IgD-negative memory B cell (primary cell): ENCODE measurements at regions not wholly inside any gene's neighbourhood (a gene's known extent, or its start where the extent isn't known, plus 50 kb on each side); places are given as distances from the start of the nearest gene placed in this dataset.
"Not testable (repeated sequence)": the region's sequence is repeated elsewhere in the genome, so short reads cannot be mapped to it uniquely, and the experiment has no call there.

Experiments
- H3K27ac Mint-ChIP-seq, 3 donors: one replicate each; pipeline ENCODE4 v1.8.0; 2020 to 2022; ENCODE audit warnings: mild to moderate bottlenecking in 3 of 3, mixed read lengths in 3 of 3, moderate library complexity in 1 of 3
- H3K27me3 Mint-ChIP-seq: one replicate; pipeline ENCODE4 v1.8.0; 2021; ENCODE audit warnings: mixed read lengths
- H3K36me3 Mint-ChIP-seq: one replicate; pipeline ENCODE4 v1.8.0; 2020; ENCODE audit warnings: mild to moderate bottlenecking, mixed read lengths
- H3K4me1 Mint-ChIP-seq, 3 donors: one replicate each; pipeline ENCODE4 v1.8.0; 2020 to 2022; ENCODE audit warnings: mixed read lengths in 3 of 3, mild to moderate bottlenecking in 1 of 3
- H3K4me3 Mint-ChIP-seq, 4 donors: one replicate each; pipeline ENCODE4 v1.8.0; 2020 to 2022; ENCODE audit warnings: mild to moderate bottlenecking in 4 of 4, mixed read lengths in 4 of 4, moderate library complexity in 3 of 4
- H3K9me3 Mint-ChIP-seq, 3 donors: one replicate each; pipeline ENCODE4 v1.8.0; 2020 to 2021; ENCODE audit warnings: mixed read lengths in 3 of 3, mild to moderate bottlenecking in 1 of 3

DNA sequence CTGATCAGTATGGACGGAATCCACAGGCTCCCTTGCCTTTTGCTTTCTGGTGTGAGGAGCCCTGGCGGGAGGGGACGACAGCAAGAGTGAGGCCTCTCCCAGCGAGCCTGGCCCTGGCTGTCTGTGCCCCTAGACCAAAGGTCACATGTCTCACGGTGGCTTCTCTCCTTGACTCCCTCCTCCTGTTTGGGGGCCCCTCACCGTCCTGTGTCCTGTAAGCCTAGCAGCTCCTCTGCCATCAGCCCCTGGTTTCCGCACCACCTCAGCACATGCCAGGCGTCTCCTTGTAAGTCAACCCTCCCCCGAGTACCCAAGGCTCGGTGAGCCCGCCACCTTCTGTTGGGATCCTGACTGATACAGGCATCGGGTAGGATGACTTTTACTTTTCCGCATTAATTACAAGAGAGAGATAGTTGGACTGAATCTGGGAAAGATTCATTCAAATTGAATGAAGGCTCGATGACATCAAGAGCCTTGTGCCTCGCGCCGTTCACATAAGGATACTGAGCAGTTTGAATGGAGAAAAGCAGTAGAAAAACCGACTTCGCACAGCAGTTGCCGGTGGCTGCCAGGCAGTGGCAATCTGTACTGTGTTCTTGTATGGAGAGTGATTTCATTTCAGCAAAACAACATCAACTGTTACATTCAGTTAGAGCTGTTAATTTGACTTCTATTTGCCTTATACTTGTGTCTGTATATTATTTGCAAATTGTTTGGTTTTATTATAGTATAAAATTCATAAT, 119.8 kb downstream of the XRCC2 start:
- no peaks in the 10 kb centered on the region for H3K9me3 Mint-ChIP-seq
- no peaks in the 10 kb centered on the region for H3K36me3 Mint-ChIP-seq
- no peak overlapping the region for H3K4me3 Mint-ChIP-seq
- H3K4me1 Mint-ChIP-seq = no peaks in the 10 kb centered on the region
- no peaks in the 10 kb centered on the region for H3K27me3 Mint-ChIP-seq
- H3K27ac Mint-ChIP-seq = no peak overlapping the region

DNA sequence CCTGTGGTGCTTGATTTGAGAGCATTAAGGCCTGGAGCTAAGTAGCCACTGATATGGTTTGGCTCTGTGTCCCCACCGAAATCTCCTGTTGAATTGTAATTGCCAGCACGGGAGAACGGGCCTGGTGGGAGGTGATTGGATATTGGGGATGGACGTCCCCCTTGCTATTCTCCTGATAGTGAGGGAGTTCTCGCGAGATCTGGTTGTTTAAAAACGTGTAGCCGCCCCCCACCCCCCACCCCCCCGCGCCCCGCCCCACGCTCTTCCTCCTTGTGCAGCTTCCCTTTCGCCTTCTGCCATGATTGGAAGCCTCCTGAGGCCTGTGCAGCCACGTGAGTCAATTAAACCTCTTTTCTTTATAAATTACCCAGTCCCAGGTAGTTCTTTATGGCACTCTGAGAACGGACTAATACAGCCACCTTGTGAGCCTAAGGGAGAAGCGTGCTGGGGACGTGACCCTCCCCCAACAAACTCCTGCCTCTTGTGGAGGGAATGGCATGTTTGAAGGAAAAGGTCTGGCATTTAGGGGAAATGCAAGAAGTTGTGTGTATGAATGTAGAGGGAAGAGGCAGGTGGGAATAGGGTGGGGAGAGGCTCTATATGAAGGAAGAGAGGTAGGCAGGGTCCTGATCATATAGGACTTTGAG, 118.0 kb upstream of the KMT2C start:
- H3K27ac Mint-ChIP-seq = no peak overlapping the region
- H3K9me3 Mint-ChIP-seq = no peaks in the 10 kb centered on the region
- H3K4me1 Mint-ChIP-seq = no peaks in the 10 kb centered on the region
- H3K4me3 Mint-ChIP-seq = no peak overlapping the region
- H3K27me3 Mint-ChIP-seq = no peaks in the 10 kb centered on the region
- no peaks in the 10 kb centered on the region for H3K36me3 Mint-ChIP-seq

DNA sequence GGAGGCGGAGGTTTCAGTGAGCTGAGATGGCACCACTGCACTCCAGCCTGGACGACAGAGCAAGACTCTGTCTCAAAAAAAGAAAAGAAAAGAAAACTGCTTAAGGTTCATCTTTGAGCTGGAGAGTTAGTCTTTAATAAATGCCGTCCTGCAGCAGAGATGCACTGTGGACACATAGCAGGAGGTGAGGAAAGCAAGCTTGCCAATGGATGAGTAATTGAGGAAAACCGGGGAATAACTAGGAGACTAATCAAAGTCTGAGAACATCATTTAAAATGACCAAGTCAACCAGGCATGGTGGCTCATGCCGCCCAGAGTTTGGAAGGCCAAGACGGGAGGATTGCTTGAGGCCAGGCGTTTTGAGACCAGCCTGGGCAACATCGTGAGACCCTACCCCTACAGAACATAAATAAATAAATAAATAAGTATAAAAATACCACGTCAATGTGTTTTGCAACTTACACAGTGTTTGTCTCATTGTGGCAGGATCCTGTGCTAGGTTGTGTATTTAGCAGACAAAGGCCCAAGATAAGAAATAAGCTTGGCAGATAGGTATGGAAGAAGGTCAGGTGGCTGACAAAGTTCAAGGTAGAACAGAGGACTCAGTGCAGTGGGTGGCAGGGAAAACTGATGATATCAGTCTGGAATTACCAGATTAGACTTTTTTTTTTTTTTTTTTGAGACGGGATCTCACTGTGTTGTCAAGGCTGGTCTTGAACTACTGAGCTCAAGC, 115.7 kb upstream of the KMT2C start:
- Mint-ChIP-seq H3K27ac (peak overlapping the region in 1 of 3 donors; percentile 57), H3K4me1 (no peaks in the 10 kb centered on the region), H3K36me3 (no peaks in the 10 kb centered on the region), H3K27me3 (no peaks in the 10 kb centered on the region), H3K9me3 (no peaks in the 10 kb centered on the region), H3K4me3 (no peak overlapping the region)

DNA sequence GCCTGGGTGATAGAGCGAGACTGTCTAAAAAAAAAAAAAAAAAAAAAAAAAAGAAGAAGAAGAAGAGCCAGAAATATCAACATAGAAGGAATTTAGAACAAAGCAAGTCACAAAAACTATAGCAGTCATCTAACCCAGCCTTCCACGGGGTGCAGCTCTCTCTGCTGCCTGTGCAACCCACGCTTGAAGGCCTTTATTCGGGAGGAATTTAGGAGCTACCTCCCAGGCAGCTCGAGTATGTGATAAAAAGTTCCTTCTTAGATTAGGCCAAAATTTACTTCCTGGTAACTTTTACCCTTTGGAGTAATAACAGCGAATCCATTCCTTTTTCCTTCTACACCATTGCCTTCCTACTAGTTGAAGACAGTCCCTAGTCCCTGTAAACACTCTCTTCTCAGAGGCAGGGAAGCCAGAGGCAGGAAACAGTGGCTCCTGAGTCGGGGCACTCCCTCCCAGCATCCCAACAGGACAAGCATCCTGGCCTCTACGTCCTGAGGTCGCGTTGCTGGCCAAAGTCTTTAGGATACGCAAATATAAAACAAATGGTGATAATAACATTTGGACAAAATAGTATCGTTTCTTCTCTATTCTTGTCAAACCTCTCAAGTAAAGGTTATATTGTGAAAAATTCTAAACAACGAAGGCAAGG, 109.3 kb upstream of the KMT2C start:
- no peak overlapping the region for H3K4me3 Mint-ChIP-seq
- no peaks in the 10 kb centered on the region for H3K36me3 Mint-ChIP-seq
- no peaks in the 10 kb centered on the region for H3K27me3 Mint-ChIP-seq
- H3K9me3 Mint-ChIP-seq = no peaks in the 10 kb centered on the region
- H3K27ac Mint-ChIP-seq = peak overlapping the region in 1 of 3 donors; percentile 47
- no peaks in the 10 kb centered on the region for H3K4me1 Mint-ChIP-seq

DNA sequence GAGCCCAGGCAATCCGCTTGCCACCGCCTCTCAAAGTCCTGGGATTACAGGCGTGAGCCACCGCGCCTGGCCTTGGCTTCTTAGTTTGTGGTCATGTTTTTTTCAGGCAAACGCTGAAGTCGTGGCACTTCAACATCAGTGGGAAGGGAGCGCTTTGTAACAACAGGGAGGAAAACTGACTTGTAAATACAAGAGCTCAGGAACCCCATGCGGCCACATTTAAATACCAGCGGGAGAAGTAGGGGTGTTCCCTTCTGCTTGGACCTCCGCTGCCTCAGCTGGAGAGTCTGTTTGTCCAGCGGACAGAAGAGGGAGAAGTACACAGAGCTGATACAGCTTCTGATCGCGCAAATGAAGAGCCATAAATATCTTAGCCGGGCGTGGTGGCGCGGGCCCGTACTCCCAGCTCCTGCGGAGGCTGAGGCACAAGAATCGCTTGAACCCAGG, 108.7 kb upstream of the KMT2C start:
- Mint-ChIP-seq H3K27me3 (no peaks in the 10 kb centered on the region), H3K27ac (no peak overlapping the region), H3K4me3 (no peak overlapping the region), H3K4me1 (no peaks in the 10 kb centered on the region), H3K9me3 (no peaks in the 10 kb centered on the region), H3K36me3 (no peaks in the 10 kb centered on the region)

DNA sequence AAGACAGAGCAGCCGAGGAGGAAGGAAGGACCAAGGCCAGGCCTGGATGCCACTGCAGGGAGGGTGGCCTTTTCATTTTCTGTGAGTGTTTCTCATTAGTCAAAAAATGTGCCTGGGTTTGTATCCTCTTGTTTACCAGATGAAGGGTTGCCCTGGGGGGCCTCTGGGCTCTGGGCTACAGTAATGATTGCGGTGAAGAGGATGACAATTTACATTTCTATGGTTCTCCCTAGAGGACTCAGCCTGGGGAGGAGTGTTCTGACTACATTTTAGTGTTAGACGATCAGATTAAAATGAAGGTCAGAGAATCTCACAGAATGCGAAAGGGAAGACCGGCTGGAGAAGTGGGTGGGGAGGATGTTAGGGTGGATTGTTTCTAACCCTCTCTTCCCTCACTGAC, 108.0 kb upstream of the KMT2C start:
- Mint-ChIP-seq H3K36me3 (no peaks in the 10 kb centered on the region), H3K27ac (no peak overlapping the region), H3K27me3 (no peaks in the 10 kb centered on the region), H3K9me3 (no peaks in the 10 kb centered on the region), H3K4me1 (no peaks in the 10 kb centered on the region), H3K4me3 (no peak overlapping the region)

DNA sequence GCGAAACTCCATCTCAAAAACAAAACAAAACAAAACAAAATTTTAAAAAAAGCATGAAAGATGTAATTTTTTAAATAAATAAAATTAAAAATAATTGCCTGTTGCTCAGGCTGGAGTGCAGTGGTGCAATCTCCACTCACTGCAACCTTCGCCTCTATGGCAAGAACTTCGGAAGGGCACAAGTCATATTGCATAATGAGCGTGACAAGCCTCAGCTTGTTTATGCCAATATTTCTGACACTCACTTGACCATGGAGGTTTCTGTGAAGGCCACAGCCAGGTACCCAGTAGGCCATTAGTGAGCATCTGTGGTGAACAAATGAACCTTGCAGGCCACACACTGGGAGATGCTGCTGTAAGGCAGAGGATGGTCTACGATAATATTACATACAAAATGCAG, 106.1 kb upstream of the KMT2C start:
- Mint-ChIP-seq H3K36me3 (no peaks in the 10 kb centered on the region), H3K27ac (no peak overlapping the region), H3K4me1 (no peaks in the 10 kb centered on the region), H3K9me3 (no peaks in the 10 kb centered on the region), H3K27me3 (no peaks in the 10 kb centered on the region), H3K4me3 (no peak overlapping the region)

DNA sequence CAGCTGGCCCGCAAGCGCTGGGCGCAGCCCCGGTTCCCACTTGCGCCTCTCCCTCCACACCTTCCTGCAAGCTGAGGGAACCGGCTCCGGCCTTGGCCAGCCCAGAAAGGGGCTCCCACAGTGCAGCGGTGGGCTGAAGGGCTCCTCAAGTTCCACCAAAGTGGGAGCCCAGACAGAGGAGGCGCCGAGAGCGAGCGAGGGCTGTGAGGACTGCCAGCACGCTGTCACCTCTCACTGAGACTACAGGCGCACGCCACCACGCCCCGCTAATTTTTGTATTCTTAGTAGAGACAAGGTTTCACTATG, 103.3 kb upstream of the KMT2C start:
- not testable (repeated sequence) for H3K27me3 Mint-ChIP-seq, H3K27ac Mint-ChIP-seq, H3K4me3 Mint-ChIP-seq, H3K9me3 Mint-ChIP-seq, H3K36me3 Mint-ChIP-seq, H3K4me1 Mint-ChIP-seq

DNA sequence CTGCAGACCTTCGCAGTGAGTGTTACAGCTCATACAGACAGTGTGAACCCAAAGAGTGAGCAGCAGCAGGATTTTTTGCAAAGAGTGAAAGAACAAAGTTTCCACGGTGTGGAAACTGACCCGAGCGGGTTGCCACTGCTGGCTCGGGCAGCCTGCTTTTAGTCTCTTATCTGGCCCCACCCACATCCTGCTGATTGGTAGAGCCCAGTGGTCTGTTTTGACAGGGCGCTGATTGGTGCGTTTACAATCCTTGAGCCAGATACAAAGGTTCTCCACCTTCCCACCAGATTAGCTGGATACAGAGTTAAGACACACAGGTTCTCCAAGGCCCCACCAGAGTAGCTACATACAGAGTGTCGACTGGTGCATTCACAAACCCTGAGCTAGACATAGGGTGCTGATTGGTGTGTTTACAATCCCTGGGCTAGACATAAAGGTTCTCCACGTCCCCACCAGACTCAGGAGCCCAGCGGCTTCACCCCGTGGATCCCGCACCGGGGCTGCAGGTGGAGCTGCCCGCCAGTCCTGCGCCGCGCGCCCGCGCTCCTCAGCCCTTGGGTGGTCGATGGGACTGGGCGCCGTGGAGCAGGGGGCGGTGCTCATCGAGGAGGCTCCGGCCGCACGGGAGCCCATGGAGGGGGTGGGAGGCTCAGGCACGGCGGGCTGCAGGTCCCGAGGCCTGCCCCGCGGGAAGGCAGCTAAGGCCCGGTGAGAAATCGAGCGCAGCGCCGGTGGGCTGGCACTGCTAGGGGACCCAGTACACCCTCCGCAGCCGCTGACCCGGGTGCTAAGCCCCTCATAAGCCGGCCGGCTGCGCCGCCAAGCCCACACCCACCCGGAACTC, 102.8 kb upstream of the KMT2C start:
- H3K27me3 Mint-ChIP-seq, H3K9me3 Mint-ChIP-seq: not testable (repeated sequence)

DNA sequence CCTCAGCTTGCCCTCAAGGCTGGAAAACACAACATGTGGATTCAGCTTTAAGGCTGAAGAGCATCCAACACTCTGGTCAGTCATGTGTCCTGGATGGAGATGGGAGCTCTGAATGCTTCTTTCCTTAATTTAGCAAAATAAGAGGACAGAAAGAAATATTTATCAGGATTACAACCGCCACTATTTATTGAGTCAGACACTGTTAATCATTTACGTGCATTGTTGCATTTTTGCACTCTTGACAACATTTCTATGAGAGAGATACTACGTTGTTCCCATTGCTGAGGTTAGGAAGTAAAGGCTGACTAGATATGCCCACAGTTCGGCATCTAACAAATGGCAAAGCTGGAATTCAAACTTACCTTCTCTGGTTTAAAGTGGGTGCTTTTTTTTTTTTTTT, 101.8 kb upstream of the KMT2C start:
- Mint-ChIP-seq H3K27me3 (no peaks in the 10 kb centered on the region), H3K27ac (peak overlapping the region in 1 of 3 donors; percentile 6), H3K4me1 (no peaks in the 10 kb centered on the region), H3K9me3 (peaks cover 0 to 4% (median 0%) of the 10 kb centered on the region in 3 donors), H3K36me3 (no peaks in the 10 kb centered on the region), H3K4me3 (no peak overlapping the region)

More for the DNA sequence above, 102.8 kb upstream of the KMT2C start:
- H3K4me1 Mint-ChIP-seq, H3K27ac Mint-ChIP-seq, H3K36me3 Mint-ChIP-seq, H3K4me3 Mint-ChIP-seq: not testable (repeated sequence)

DNA sequence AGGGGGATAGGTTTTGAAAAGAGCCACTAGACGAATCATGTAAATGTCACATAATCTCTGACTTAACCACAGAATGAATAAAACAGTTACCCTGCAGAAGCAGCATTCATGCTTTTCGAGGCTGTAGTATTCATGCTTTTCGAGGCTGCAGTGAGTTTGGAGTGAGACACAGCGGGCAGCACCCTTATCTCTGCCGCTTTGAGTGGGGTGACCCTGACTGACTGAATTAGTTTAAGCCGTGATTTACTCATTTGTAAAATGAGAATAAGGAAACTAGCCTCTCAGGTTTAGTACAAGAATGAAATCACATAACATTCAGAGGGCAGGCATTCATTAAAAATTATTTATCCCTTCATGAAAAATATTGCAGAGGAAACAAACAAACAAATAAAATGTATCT, 92.8 kb upstream of the KMT2C start:
- H3K27me3 Mint-ChIP-seq = no peaks in the 10 kb centered on the region
- peaks cover 0 to 2% (median 0%) of the 10 kb centered on the region in 3 donors for H3K9me3 Mint-ChIP-seq
- H3K4me3 Mint-ChIP-seq = no peak overlapping the region
- no peaks in the 10 kb centered on the region for H3K36me3 Mint-ChIP-seq
- no peaks in the 10 kb centered on the region for H3K4me1 Mint-ChIP-seq
- no peak overlapping the region for H3K27ac Mint-ChIP-seq

DNA sequence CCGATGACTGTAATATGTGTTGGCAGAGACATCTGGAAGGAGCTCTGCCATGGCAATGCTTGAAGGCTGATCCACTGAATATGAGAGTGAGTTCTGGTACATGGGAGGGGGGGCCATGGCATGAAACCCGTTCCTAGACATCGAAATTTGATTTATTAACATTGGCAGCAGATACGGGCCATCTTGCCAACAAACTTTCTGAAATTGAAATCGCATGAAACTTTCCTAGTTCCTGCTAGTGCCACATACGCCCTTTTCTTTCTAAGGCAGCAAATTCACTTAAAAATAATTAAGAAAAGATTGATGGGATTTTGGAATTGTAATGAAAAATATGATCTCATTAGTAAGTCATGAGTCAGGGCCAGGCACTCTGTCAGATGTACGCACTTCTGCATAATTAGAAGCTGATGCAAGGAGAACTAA, 91.8 kb upstream of the KMT2C start:
- peaks cover 0 to 2% (median 0%) of the 10 kb centered on the region in 3 donors for H3K9me3 Mint-ChIP-seq
- no peaks in the 10 kb centered on the region for H3K27me3 Mint-ChIP-seq
- no peaks in the 10 kb centered on the region for H3K36me3 Mint-ChIP-seq
- no peak overlapping the region for H3K27ac Mint-ChIP-seq
- H3K4me3 Mint-ChIP-seq = no peak overlapping the region
- H3K4me1 Mint-ChIP-seq = no peaks in the 10 kb centered on the region

DNA sequence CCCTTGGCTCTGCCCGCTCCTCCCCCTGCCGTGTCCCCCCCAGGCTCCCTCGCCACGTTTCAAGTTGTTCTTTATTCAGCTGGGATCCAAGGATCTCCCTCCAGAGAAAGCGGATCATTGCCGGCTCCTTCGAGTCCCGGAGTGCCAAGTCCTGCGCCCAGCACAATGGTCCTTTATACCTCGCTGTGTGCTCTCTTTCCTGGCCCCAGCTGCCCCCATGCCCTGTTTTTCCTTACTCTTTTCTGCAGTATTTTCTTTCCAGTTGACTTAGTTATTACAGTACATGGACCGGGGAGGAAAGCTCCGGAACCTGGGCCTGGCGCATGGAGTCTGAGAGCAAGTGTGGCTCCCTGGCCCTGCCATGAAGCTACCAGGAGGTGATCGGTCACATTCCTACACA, 88.1 kb upstream of the KMT2C start:
- H3K27me3 Mint-ChIP-seq = peaks cover 8% of the 10 kb centered on the region
- no peak overlapping the region for H3K4me3 Mint-ChIP-seq
- H3K36me3 Mint-ChIP-seq = peaks cover 4% of the 10 kb centered on the region
- no peaks in the 10 kb centered on the region for H3K4me1 Mint-ChIP-seq
- peak overlapping the region in 1 of 3 donors; percentile 6 for H3K27ac Mint-ChIP-seq
- H3K9me3 Mint-ChIP-seq = no peaks in the 10 kb centered on the region

DNA sequence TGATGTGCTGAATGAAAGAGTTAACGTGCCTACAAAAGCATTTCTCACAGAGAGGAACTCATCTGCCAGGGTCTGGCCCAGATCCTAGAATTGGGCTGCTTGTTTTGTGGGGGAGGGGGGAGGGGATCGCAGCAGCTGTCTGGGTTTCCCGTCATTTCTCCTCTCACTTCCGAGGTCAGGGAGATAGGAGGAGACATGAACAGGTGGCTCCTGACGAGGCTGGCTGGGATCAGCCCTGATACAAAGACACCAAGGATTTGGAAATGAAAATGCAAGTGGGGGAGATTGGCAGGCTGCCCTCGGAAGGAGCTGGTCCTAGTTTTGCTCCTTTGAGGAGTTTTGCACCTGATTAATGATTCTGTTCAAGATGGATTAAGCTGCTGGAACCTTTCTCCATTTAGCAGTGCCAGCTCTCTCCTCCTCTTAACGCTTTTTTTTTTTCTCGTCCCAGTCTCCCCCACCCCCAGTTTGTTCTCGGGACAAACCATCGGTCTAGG, 86.8 kb upstream of the KMT2C start:
- H3K9me3 Mint-ChIP-seq = no peaks in the 10 kb centered on the region
- H3K27me3 Mint-ChIP-seq = peaks cover 8% of the 10 kb centered on the region
- peaks cover 4% of the 10 kb centered on the region for H3K36me3 Mint-ChIP-seq
- no peaks in the 10 kb centered on the region for H3K4me1 Mint-ChIP-seq
- no peak overlapping the region for H3K27ac Mint-ChIP-seq
- H3K4me3 Mint-ChIP-seq = no peak overlapping the region
